ENCODE measurements at regions not wholly inside any gene's neighbourhood (a gene's known extent, or its start where the extent isn't known, plus 50 kb on each side); places are given as distances from the start of the nearest gene placed in this dataset.
A peak's percentile ranks its signal among the peaks of the same experiment; 100 is the strongest.
"Not testable (repeated sequence)": the region's sequence is repeated elsewhere in the genome, so short reads cannot be mapped to it uniquely, and the experiment has no call there.

DNA sequence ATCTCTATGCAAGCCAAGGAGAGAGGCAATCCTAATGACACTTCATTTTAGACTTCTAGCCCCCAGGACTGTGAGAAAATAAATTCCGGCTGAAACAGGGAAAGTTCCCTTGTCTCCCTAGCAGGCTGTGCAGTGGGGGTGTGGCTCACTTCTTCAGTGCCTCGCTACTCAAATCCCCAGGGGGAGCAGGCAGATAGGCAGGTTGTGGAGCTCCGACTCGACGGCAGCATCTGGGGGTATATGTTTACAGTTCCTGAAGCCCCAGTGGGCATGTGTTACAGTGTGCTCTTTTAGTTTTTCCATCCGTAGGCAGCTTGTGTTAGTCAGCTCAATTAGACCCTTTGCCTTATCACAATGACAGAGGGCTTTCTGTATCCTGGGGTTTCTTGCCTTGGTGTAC lies 836.5 kb downstream of the PDCD6IP start:
- DNase-seq, result no peak

DNA sequence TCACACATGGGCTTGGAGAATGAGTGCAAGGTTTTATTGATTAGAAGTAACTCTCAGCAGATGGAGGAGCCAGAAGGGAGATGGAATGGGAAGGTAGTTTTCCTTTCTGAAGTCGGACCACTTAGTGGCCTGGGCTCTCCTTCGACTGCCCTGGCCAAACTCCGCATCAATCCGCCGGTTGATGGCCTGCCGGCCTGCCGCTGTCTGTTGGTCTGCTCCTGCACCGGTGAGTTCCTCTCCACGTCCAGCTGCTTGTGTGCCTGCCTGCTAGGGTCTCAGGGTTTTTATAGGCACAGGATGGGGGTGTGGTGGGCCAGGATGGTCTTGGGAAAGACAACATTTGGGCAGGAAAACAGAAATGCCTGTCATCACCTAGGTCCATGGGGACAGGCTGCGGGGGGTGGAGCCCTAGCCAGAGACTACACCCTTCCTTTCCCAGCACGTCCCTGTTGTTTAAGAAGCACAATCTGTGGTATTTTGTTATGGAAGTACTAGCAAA lies 837.0 kb downstream of the PDCD6IP start:
- DNase-seq, result no peak

DNA sequence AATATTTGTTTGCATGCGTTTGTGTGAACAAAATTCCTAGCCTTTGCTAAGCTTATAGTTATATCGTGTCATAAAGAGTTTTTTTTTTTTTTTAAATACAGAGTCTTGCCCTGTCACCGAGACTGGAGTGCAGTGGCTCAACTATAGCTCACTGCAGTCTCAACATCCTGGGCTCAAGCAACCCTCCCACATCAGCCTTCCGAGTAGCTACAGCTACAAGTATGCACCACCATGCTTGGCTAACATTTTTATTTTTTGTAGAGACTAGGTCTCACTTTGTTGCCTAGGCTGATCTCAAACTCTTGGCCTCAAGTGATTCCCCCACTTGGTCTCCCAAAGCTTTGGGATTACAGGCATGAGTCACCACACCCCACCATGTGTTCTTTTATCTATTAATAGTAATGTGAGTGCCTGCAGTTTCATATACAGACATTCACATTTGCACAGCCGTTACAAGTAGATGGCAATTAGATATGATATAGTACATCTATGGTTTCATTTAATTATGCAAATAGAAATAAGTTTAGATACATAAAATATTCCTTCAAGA lies 848.6 kb downstream of the PDCD6IP start:
- peak; percentile 2 to 41 (median 3) for DNase-seq

DNA sequence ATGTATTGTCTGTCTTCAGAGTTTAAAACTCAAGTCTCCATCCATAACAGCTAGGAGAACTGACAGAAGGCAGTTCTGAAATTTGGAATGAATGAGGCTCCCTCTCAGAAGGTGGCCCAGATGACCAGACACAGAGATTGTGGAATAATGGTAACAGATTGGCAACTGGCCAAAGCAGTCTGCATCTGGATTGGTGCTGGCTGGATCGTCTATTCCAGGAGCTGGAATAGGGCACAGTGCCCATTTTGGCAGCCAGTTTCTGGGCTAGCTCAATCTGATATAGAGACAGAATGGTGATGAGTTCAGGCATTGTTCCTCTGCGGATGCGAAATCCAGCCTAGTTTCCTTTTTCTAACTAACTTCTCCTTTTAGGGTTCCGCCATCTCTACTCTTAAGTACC lies 851.7 kb downstream of the PDCD6IP start:
- no peak for DNase-seq

DNA sequence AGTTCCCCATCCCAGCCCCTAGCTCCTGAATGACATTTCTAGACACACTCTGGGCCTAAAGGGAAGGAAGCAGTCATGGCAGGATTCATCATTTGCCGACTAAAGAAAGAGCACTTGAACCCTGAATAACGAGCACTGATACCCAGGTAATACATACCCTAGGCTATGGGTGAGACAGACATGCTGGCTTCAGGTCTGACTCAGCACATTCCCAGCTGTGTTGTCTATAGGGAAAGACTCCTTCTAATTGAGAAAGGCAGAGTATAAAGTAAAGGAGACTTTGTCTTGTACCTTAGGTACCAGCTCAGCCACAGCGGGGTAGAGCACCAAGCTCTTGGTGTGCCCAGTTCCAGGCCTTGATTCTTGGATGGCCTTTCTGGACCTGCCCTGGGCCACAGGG lies 870.5 kb downstream of the PDCD6IP start:
- no peak for DNase-seq

DNA sequence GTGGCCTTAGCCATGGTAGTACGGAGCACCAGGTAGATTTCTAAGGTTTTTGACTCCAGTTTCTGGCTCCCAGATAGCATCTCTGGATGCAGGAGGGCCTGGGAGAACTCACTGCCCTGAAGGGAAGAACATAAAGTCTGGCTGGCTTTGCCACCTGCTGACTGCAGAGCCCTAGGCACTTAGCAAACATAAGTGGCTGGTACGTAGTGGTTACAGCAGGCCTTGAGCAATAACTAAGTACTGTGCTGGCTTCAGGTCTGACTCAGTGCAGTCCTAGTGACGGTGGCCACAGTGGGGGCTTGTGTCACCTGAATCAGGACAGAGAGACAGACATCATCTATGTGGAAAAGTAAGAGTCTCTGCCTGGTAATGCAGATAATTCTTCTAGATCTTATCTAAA lies 871.1 kb downstream of the PDCD6IP start:
- DNase-seq, result no peak

DNA sequence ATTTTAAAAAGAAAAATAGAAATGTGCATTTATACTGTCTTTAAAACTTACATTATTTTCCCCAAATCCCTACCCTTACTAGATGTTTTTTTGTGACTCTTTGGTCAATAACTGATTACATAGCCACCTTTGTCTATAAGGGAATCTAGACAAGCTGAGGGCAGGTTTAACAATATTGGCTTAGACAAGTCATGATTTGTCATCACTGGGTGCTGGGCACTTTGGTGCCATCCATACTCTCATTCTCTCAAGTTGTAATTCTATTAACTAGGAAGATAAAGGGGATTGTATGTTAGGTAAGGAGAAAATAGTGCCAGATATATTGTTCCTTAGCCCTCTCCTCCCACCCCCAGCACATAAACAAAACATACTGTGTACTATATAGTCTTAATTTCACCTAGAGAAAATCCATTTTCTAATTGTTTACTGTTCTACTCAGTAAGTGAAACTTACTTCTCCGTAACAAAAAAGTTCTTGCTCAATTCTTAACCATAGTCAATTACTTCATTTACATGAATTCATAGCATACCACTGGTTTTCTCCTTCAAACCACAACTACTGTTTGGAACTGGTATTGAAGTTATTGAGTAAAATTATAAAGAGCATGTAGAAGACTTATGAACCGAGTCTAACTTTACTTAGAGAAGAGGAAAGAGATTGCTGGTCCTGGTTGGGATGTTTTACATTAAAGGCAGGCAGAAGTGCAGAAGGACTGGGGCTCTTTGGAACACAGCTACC lies 877.1 kb downstream of the PDCD6IP start:
- peak in 1 of 3 donors; percentile 7 for DNase-seq

DNA sequence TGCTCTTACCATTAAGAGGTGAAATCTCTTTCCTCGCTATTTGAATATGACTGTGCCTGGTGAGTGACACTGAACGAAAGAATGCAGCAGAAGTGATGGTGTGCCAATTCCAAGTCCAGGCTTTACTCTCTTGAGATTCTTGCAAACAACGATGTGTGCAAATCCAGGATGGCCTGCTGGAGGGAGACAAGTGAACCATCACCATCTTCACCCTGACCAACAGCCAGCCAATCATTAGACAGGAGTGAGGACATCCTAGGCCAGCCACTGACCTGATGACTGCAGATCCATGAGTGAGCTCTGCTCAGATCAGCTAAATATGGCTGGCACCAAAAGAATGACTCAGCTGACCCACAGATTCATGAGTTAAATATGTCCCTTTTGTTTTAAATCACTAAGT lies 878.0 kb downstream of the PDCD6IP start:
- DNase-seq, result peak in 1 of 3 donors; percentile 10

DNA sequence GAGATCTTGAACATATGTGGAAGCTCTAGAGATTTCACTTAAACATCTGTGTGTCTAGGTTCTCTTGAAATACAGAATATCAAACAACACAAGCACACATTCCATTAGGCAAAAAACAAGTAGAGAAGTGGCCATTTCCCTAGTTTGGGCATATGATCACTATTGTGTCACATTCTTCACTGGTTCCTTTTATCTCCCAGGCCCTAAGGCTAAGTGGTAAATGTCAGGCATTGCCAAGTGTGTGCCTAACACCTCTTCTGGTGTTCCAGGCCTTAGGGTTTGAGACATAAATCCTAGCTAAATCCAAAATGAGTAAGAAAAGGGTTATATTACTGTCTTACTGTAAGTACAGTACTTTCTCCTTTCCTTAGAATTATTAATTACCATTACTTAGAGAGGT lies 880.1 kb downstream of the PDCD6IP start:
- no peak for DNase-seq

DNA sequence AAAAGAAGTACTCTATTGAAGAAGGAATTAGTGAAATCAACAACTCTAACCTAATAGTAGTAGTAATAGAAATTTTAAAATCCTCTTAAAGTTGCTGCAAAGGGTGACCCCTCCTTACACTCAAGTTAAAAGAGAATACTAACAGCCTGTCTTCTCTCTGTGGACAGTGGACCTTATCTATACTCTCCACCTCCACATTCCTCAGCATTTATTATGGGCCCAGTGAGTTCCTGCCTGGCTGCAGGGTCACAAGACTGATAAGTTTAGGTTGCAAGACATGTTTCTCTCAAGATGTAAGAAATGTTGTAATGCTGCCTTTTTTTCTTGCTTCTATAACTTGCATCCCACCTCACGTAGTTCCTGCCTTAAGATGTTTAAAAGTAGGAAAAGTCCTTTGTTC lies 880.6 kb downstream of the PDCD6IP start:
- DNase-seq, result not testable (repeated sequence)

DNA sequence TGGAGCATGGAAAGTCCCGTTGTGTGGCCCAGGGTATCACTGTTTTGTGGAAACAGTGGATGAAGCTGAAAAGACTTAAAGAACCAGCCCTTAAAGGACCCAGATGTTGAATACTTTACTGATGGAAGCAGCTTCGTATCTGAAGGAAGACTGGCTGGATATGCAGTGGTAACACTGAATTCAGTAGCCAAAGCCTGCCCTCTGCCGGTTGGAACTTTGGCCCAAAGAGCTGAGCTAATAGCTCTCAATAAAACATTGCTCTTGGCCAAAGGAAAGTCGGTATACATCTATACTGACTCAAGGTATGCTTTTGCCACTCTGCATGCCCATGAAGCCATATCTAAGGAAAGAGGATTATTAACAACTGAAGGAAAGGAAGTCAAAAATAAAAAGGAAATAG lies 885.4 kb downstream of the PDCD6IP start:
- peak; percentile 24 to 46 (median 26) for DNase-seq

DNA sequence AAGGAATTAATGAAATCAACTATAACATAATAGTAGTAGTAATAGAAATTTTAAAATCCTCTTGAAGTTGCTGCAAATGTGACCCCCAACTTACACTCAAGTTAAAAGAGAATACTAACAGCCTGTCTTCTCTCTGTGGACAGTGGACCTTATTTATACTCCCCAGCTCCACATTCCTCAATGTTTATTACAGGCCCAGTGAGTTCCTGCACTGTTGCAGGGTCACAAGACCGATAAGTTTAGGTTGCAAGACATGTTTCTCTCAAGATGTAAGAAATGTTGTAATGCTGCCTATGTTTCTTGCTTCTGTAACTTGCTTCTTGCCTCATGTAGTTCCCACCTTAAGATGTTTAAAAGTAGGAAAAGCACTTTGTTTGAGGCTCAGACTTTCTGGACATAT lies 888.1 kb downstream of the PDCD6IP start:
- no peak for DNase-seq

DNA sequence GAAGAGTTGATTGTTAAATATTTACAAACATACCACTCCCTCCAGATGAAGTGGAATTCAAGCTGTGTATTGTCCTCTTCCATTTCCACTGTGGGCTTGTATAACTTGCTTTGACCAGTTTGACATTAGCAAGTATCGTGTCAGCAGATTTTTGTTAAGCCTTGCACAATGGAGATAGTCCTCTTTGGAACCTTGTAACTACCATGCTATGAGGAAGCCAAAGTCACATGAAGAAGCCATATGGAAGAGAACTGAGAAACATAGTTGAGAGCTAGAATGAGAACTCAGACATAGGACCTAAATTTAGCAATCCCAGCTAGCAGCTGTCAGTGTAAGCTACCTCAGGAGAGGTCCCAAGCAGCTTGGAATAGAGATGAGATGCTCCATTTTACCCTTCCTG lies 889.2 kb downstream of the PDCD6IP start:
- no peak for DNase-seq

DNA sequence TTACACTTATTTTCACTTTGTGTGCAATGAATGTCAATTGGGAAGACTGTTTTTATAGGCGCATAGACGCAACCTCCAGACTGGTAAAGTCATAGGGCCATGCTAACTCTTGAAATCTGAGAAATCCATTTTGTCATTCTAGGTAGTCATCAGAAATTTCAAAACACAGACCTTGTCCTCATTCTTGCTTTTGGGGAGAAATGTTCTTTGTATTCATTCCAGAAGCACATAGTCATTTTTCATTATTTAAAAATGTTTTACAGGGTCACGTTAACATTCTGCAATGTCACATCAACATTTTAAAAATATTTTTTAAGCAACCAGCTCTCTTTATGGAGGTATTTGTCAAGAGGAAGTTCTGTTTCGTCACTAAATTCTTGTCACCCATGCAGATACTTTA lies 898.4 kb downstream of the PDCD6IP start:
- DNase-seq, result no peak

DNA sequence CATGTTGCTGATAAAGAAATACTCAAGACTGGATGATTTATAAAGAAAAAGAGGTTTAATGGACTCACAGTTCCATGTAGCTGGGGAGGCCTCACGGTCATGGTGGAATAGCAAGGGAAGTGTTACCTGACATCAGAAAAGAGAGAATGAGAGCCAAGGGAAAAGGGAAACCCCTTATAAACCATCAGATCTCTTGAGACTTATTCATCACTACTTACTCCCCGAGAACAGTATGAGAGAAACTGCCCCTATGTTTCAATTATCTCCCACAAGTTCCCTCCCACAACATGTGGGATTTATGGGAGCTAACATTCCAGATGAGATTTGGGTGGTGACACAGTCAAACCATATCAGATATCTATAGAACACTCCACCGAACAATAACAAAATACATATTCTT lies 904.6 kb downstream of the PDCD6IP start:
- no peak for DNase-seq

DNA sequence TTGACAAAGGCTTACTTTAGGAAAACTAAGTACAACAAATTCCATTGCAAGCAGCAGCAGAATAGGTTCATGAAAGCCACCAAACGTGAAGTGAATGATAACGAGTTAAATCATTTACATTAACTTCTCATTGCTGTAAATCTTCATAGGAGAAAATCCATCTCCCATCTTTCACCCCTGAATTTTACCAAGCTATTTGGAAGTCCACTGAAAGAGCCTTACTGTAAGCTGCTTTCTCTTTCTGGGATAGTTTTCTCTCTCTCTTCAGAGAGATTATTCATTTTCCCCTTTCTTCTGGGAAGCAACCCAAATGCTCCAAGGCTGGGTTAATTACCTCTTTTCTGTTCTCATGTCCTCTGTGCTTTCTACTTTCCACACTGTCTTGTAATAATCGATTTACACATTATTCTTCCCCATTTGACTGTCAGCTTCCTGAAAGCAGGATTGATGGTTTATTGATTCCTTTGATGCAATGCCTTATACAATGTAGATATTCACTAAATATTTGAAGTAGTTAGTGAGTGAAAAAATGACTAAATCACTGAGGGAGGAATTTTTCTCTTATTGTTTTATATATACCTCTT lies 914.3 kb upstream of the ARPP21 start:
- DNase-seq, result no peak

DNA sequence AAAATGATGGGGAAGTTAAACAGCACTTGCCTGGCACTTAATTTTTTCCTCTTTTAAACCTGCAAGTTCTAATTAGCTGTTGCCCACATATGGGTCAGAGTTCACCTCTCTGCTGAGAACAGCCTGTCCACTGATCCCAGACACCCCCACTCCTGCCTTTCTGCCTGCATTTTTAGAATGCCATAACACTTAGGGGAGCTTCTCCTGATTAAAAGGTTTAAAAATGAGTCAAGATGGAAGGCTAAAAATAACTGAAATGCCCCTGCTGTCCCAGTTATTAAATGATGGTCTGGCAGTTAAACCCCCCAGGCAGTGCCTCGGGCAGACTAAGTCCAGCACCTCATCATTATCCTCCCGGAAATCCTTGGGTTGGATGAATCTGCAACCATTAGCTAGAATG lies 913.6 kb upstream of the ARPP21 start:
- DNase-seq, result no peak

DNA sequence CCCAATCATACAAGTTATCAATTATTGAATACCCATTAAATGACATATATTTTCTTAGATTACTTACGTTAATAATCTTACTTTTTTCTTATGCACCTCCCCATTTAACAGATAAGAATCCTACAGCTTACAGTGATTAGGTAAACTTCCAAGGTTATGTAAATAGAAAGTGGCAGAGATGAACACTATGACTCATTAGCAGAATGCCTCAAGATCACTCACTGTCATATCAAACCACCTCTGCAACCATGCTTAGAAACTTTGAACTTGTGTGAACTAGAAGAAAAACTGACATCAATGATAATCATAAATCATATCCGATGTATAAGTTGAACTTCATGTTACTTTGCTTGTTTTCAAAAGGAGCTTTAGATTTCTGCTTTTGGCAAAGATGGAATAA lies 911.6 kb upstream of the ARPP21 start:
- no peak for DNase-seq

DNA sequence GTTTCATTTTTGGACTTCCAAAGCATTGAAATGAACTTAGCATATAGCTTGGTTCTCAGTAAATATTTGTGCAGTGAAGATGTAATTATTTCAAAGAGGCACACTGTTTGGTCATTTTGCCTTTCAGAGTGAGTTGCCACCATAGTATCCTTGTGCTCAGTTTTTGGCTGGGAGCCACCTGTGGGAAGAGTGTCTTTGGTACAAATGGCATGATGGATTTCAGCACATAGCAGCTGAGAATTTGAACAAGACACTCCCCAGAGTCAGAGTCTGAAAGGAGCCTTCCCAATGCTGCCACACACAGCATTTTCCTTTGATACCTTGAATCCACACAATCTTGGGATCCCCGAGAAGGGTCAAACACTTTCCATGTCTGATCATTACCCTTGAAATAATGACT lies 897.2 kb upstream of the ARPP21 start:
- peak; percentile 17 to 58 (median 25) for DNase-seq

DNA sequence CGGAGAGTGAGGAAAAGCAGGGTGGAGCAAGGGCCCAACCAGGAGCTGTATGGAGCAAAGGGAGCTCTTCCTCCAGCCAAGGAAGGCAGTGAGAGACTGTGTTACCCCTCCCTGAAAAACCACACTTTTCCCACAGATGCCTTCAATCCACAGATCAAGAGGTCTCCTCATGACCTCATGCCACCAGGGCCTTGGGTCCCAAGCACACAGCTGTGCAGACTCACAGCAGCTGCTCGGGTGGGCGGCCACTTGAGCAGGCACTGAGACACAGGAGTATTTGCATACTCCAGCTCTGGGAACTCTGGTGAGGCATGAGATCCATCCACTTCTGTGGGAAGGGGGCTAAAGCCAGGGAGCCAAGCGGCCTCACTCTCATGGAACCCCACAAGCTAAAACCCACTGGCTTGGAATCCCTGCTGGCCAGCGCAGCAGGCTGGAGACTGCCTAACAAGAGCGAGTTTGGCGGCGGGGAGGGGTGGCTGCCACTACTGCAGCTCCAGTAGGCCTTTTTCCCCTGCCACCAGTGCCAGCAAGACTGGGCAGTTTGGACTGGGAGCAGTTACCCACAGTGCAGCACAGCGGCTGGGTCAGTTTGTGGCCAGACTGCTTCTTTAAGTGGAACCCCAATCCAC lies 880.6 kb upstream of the ARPP21 start:
- DNase-seq, result no peak

DNA sequence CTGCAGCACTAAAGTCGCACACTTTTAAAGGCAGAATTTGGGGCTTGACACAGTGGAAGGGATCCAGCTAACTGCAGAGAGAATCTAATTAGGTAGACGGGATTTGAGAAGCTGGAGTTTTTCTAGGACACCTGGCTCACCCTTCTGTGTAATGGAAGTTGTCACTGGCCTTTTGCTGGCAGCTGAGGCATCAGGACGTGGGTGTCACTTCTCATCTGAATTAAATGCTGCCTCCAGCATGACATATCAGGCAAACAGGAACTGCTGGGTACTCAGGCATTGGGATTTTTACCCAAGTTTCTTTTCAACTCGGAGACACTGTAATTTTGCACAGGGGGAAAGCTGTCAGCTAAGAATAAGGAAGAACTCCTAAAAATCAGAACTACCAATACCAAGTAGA lies 861.9 kb upstream of the ARPP21 start:
- DNase-seq, result no peak

DNA sequence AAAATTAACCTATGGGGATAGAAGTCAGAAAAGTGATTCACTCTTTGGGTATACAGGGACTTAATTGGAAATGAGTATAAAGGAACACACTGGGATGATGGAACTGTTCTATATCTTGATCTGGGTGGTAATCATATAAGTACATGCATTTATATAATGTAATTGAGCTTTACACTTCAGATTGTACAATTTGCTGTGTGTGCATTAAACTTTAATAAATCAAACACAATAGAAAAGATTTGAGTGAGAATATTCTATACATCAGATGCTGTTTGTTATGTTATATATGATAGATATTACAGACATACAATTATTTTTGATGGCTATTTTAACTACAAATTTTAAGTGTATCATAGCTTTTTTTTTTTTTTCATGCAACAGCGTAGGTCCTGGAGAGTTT lies 860.2 kb upstream of the ARPP21 start:
- no peak for DNase-seq

DNA sequence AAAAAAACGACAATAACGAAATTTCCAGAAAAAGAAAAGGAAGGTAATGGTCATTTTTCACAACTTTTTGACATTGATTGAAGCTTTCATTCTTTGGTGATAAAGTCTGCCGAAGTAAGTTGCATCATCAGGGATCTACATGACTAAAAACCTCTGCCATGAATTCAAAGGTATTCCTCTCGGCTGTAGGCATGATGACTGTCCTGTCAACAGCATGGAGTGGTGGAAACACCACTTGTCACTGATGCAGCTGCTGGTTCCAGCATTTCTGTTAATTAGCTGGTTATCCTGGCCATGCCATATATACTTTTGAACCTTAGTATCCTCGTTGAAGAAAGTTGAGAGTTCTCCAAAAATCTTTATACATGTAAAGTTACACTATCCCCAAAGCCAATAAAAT lies 859.0 kb upstream of the ARPP21 start:
- DNase-seq, result no peak

All from muscle of back (tissue), 3 donors.